HFFc6 (cell line): ENCODE measurements at regions not wholly inside any gene's neighbourhood (a gene's known extent, or its start where the extent isn't known, plus 50 kb on each side); places are given as distances from the start of the nearest gene placed in this dataset.
A peak's percentile ranks its signal among the peaks of the same experiment; 100 is the strongest.

Source experiments
- DNase-seq: peaks from one replicate; pipeline ENCODE4 v3.0.0-alpha.2; 2018
- H3K27ac Mint-ChIP-seq: 2 replicates; pipeline ENCODE4 v1.8.0; 2020; ENCODE audit warnings: mild to moderate bottlenecking, mixed read lengths
- H3K27me3 Mint-ChIP-seq: 2 replicates; pipeline ENCODE4 v1.8.0; 2021; ENCODE audit warnings: mild to moderate bottlenecking, moderate library complexity, mixed read lengths; ENCODE audit not compliant: insufficient read depth
- H3K36me3 Mint-ChIP-seq: 2 replicates; pipeline ENCODE4 v1.8.0; 2021; ENCODE audit warnings: low read depth, mixed read lengths
- H3K4me1 Mint-ChIP-seq: 2 replicates; pipeline ENCODE4 v1.8.0; 2020; ENCODE audit warnings: low read depth, mixed read lengths
- H3K4me3 Mint-ChIP-seq: 2 replicates; pipeline ENCODE4 v1.8.0; 2020; ENCODE audit warnings: mild to moderate bottlenecking, moderate library complexity, mixed read lengths
- H3K9me3 Mint-ChIP-seq: 2 replicates; pipeline ENCODE4 v1.8.0; 2020; ENCODE audit warnings: mild to moderate bottlenecking, mixed read lengths
- TF ChIP-seq, protein P1 (sequence below): fragments of 200-600 bp; sonication (generic); IDR thresholded peaks from 2 replicates; pipeline ENCODE4 v1.5.0; 2021; ENCODE audit warnings: antibody characterized with exemption, mild to moderate bottlenecking

GRCh38 chr10:28250782-28251181 is 52.1 kb downstream of the MPP7 start:
- H3K27ac Mint-ChIP-seq, result no peak overlapping the region
- no peaks in the 10 kb centered on the region for H3K9me3 Mint-ChIP-seq
- H3K36me3 Mint-ChIP-seq, result no peaks in the 10 kb centered on the region
- peaks cover 28% of the 10 kb centered on the region for H3K4me1 Mint-ChIP-seq
- H3K4me3 Mint-ChIP-seq, result no peak overlapping the region
- peak; percentile 39 for DNase-seq
- TF ChIP-seq, protein P1, sequence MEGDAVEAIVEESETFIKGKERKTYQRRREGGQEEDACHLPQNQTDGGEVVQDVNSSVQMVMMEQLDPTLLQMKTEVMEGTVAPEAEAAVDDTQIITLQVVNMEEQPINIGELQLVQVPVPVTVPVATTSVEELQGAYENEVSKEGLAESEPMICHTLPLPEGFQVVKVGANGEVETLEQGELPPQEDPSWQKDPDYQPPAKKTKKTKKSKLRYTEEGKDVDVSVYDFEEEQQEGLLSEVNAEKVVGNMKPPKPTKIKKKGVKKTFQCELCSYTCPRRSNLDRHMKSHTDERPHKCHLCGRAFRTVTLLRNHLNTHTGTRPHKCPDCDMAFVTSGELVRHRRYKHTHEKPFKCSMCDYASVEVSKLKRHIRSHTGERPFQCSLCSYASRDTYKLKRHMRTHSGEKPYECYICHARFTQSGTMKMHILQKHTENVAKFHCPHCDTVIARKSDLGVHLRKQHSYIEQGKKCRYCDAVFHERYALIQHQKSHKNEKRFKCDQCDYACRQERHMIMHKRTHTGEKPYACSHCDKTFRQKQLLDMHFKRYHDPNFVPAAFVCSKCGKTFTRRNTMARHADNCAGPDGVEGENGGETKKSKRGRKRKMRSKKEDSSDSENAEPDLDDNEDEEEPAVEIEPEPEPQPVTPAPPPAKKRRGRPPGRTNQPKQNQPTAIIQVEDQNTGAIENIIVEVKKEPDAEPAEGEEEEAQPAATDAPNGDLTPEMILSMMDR, result peak; percentile 77
- H3K27me3 Mint-ChIP-seq, result peaks cover 11% of the 10 kb centered on the region

GRCh38 chr10:28250358-28250757 is 52.5 kb downstream of the MPP7 start:
- Mint-ChIP-seq H3K27me3 (peaks cover 13% of the 10 kb centered on the region), H3K4me3 (no peak overlapping the region), H3K9me3 (no peaks in the 10 kb centered on the region), H3K36me3 (no peaks in the 10 kb centered on the region), H3K27ac (no peak overlapping the region), H3K4me1 (peaks cover 28% of the 10 kb centered on the region)
- no peak for DNase-seq
- TF ChIP-seq, protein P1, result no peak

GRCh38 chr10:28249512-28249911 is 53.4 kb downstream of the MPP7 start:
- Mint-ChIP-seq H3K9me3 (no peaks in the 10 kb centered on the region), H3K27me3 (peaks cover 12% of the 10 kb centered on the region), H3K36me3 (no peaks in the 10 kb centered on the region), H3K27ac (no peak overlapping the region), H3K4me3 (no peak overlapping the region), H3K4me1 (peaks cover 23% of the 10 kb centered on the region)
- DNase-seq, result no peak
- TF ChIP-seq, protein P1, result no peak

DNA sequence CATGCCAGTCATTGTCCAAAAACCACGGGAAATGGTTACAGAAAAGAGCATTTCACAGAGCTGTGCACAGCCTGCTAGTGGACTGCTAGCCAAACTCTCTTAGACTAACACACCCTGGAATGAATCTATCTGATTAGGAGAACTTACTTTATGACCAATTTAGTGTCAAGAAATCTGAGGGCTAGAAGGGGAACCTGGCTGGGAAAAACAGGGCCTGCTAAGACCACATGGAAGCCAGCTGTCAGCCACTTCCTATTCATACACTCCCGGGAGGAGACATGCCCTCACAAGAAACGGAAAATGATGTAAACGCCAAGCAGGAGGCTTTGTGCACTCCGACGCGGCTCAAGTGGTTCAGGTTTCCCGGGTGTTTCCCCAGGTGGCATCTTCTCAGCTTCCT is 54.8 kb downstream of the MPP7 start:
- H3K9me3 Mint-ChIP-seq, result no peaks in the 10 kb centered on the region
- H3K27ac Mint-ChIP-seq, result no peak overlapping the region
- TF ChIP-seq, protein P1, result no peak
- no peaks in the 10 kb centered on the region for H3K36me3 Mint-ChIP-seq
- H3K27me3 Mint-ChIP-seq, result peaks cover 12% of the 10 kb centered on the region
- no peak for DNase-seq
- H3K4me3 Mint-ChIP-seq, result no peak overlapping the region
- H3K4me1 Mint-ChIP-seq, result peaks cover 17% of the 10 kb centered on the region

- H3K27ac Mint-ChIP-seq, result no peak overlapping the region
- no peaks in the 10 kb centered on the region for H3K36me3 Mint-ChIP-seq
- H3K4me1 Mint-ChIP-seq, result peaks cover 17% of the 10 kb centered on the region
- TF ChIP-seq, protein P1, result no peak
- H3K9me3 Mint-ChIP-seq, result no peaks in the 10 kb centered on the region
- no peak overlapping the region for H3K4me3 Mint-ChIP-seq
- peaks cover 12% of the 10 kb centered on the region for H3K27me3 Mint-ChIP-seq
- DNase-seq, result no peak
Measured at GRCh38 chr10:28246023-28246422, 56.8 kb downstream of the MPP7 start.

GRCh38 chr10:28243923-28244322 is 58.9 kb downstream of the MPP7 start:
- TF ChIP-seq, protein P1, result no peak
- peaks cover 8% of the 10 kb centered on the region for H3K27me3 Mint-ChIP-seq
- H3K27ac Mint-ChIP-seq, result no peak overlapping the region
- H3K4me1 Mint-ChIP-seq, result peaks cover 10% of the 10 kb centered on the region
- no peak overlapping the region for H3K4me3 Mint-ChIP-seq
- no peak for DNase-seq
- H3K36me3 Mint-ChIP-seq, result no peaks in the 10 kb centered on the region
- H3K9me3 Mint-ChIP-seq, result no peaks in the 10 kb centered on the region
